GM23338 (cell line): ENCODE measurements at regions not wholly inside any gene's neighbourhood (a gene's known extent, or its start where the extent isn't known, plus 50 kb on each side); places are given as distances from the start of the nearest gene placed in this dataset.

Experiments used
- ATAC-seq: fragments of 200-7000 bp; cut with Tn5 transposase; 3 replicates; pipeline ENCODE4 v1.9.1; 2020
- DNase-seq: peaks from one replicate; pipeline ENCODE4 v3.0.0-alpha.2; 2015; ENCODE audit warnings: low spot score
- H2AFZ ChIP-seq: fragments of 200-600 bp; sonication (generic); 2 replicates; pipeline ENCODE4 v1.8.0; 2016; ENCODE audit warnings: antibody characterized with exemption, mild to moderate bottlenecking, moderate library complexity
- H3F3A ChIP-seq: fragments of 200-600 bp; sonication (generic); replicated peaks from 2 replicates; pipeline ENCODE4 v1.8.0; 2017; ENCODE audit warnings: antibody characterized with exemption, mixed run types, low read depth
- H3K27ac ChIP-seq: fragments of 200-600 bp; sonication (generic); 2 replicates; pipeline ENCODE4 v1.6.1; 2016; ENCODE audit warnings: low read depth
- H3K27me3 ChIP-seq: fragments of 200-600 bp; sonication (generic); 2 replicates; pipeline ENCODE4 v1.8.0; 2016; ENCODE audit warnings: mild to moderate bottlenecking, mixed run types, moderate library complexity; ENCODE audit not compliant: insufficient read depth
- H3K36me3 ChIP-seq: fragments of 200-600 bp; sonication (generic); 2 replicates; pipeline ENCODE4 v1.8.0; 2016; ENCODE audit warnings: mild to moderate bottlenecking; ENCODE audit not compliant: insufficient read depth
- H3K4me1 ChIP-seq: fragments of 200-600 bp; sonication (generic); 2 replicates; pipeline ENCODE4 v1.8.0; 2016; ENCODE audit warnings: mild to moderate bottlenecking, moderate library complexity; ENCODE audit not compliant: insufficient read depth
- H3K4me2 ChIP-seq: fragments of 200-600 bp; sonication (generic); 2 replicates; pipeline ENCODE4 v1.7.1; 2017; ENCODE audit warnings: mixed run types
- H3K4me3 ChIP-seq: fragments of 200-600 bp; sonication (generic); 2 replicates; pipeline ENCODE4 v1.6.1; 2016; ENCODE audit warnings: mixed run types
- H3K79me2 ChIP-seq: fragments of 200-600 bp; sonication (generic); replicated peaks from 2 replicates; pipeline ENCODE4 v1.8.0; 2017; ENCODE audit warnings: mild to moderate bottlenecking; ENCODE audit not compliant: insufficient read depth
- H3K9me2 ChIP-seq: fragments of 200-600 bp; sonication (generic); 2 replicates; pipeline ENCODE4 v1.8.0; 2017; ENCODE audit not compliant: insufficient read depth
- H4K20me1 ChIP-seq: fragments of 200-600 bp; sonication (generic); replicated peaks from 2 replicates; pipeline ENCODE4 v1.8.0; 2017; ENCODE audit warnings: mild to moderate bottlenecking; ENCODE audit not compliant: insufficient read depth
- H3K27ac Mint-ChIP-seq: 2 replicates; pipeline ENCODE4 v1.8.0; 2020; ENCODE audit warnings: inconsistent platforms, mild to moderate bottlenecking, moderate library complexity, mixed read lengths
- H3K27me3 Mint-ChIP-seq: 3 replicates; pipeline ENCODE4 v1.8.0; 2022; ENCODE audit warnings: low read depth, mild to moderate bottlenecking, moderate library complexity, mixed read lengths, inconsistent platforms; ENCODE audit not compliant: insufficient read depth, poor library complexity
- H3K36me3 Mint-ChIP-seq: 3 replicates; pipeline ENCODE4 v1.8.0; 2021; ENCODE audit warnings: low read depth, mild to moderate bottlenecking, inconsistent platforms, moderate library complexity, mixed read lengths
- H3K4me1 Mint-ChIP-seq: 3 replicates; pipeline ENCODE4 v1.8.0; 2020; ENCODE audit warnings: mild to moderate bottlenecking, inconsistent platforms, mixed read lengths
- H3K4me3 Mint-ChIP-seq: 3 replicates; pipeline ENCODE4 v1.8.0; 2021; ENCODE audit warnings: moderate library complexity, mild to moderate bottlenecking, inconsistent platforms, mixed read lengths
- H3K9me3 Mint-ChIP-seq: 3 replicates; pipeline ENCODE4 v1.8.0; 2020; ENCODE audit warnings: moderate library complexity, mild to moderate bottlenecking, inconsistent platforms, mixed read lengths
- CREB1 ChIP-seq: fragments of 250-450 bp; sonication (Bioruptor Pico); IDR thresholded peaks from 2 replicates; pipeline ENCODE4 v1.5.0; 2020; ENCODE audit warnings: low read depth, mild to moderate bottlenecking, moderate library complexity
- EZH2 ChIP-seq: fragments of 200-600 bp; sonication (generic); IDR thresholded peaks from one replicate; pipeline ENCODE4 v1.8.0; 2017; ENCODE audit warnings: antibody characterized with exemption, mild to moderate bottlenecking, low read depth; ENCODE audit not compliant: unreplicated experiment
- ZNF331 ChIP-seq: fragments of 250-450 bp; sonication (Bioruptor Pico); IDR thresholded peaks from 2 replicates; pipeline ENCODE4 v1.5.0; 2020; ENCODE audit warnings: low read depth, mild to moderate bottlenecking, moderate library complexity
- TF ChIP-seq, protein P1 (sequence below), 2 experiments: fragments of 200-600 bp in 1 of 2; sonication (generic) in 1 of 2; conservative IDR thresholded peaks; 2 replicates each; pipeline versions ENCODE4 v1.5.1 to v1.6.1; 2016 to 2017; ENCODE audit warnings: antibody characterized with exemption in 2 of 2, low read depth in 2 of 2, mild to moderate bottlenecking in 2 of 2, moderate library complexity in 1 of 2
- TF ChIP-seq, protein P2 (sequence below): IDR thresholded peaks from one replicate; pipeline ENCODE4 v1.6.1; 2018; ENCODE audit warnings: antibody characterized with exemption; ENCODE audit not compliant: unreplicated experiment

DNA sequence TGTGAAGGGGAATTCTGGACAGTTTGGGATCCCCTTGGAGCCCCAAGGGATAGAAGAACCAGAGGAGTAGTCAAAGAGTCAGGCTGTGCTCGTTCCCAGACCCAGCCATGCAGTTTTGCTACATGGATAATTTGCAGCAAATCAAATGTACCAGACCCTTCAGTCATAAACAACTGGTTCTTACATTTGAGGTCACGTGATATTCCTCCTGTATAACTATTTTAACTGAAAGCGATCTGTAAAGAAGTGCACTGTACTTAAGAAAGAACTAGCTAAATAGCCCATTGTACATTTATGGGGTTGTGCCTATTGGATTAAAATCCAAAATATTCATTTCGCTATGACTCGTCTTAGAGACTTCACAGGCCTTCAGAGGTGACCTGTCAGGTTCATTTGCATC, 550.2 kb upstream of the TENM3 start (continued):
- TF ChIP-seq, protein P1, sequence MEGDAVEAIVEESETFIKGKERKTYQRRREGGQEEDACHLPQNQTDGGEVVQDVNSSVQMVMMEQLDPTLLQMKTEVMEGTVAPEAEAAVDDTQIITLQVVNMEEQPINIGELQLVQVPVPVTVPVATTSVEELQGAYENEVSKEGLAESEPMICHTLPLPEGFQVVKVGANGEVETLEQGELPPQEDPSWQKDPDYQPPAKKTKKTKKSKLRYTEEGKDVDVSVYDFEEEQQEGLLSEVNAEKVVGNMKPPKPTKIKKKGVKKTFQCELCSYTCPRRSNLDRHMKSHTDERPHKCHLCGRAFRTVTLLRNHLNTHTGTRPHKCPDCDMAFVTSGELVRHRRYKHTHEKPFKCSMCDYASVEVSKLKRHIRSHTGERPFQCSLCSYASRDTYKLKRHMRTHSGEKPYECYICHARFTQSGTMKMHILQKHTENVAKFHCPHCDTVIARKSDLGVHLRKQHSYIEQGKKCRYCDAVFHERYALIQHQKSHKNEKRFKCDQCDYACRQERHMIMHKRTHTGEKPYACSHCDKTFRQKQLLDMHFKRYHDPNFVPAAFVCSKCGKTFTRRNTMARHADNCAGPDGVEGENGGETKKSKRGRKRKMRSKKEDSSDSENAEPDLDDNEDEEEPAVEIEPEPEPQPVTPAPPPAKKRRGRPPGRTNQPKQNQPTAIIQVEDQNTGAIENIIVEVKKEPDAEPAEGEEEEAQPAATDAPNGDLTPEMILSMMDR (conservative IDR thresholded peaks at IDR 0.05; ENCODE audit: low read depth in 2 of 2) = no peak
- TF ChIP-seq, protein P2, sequence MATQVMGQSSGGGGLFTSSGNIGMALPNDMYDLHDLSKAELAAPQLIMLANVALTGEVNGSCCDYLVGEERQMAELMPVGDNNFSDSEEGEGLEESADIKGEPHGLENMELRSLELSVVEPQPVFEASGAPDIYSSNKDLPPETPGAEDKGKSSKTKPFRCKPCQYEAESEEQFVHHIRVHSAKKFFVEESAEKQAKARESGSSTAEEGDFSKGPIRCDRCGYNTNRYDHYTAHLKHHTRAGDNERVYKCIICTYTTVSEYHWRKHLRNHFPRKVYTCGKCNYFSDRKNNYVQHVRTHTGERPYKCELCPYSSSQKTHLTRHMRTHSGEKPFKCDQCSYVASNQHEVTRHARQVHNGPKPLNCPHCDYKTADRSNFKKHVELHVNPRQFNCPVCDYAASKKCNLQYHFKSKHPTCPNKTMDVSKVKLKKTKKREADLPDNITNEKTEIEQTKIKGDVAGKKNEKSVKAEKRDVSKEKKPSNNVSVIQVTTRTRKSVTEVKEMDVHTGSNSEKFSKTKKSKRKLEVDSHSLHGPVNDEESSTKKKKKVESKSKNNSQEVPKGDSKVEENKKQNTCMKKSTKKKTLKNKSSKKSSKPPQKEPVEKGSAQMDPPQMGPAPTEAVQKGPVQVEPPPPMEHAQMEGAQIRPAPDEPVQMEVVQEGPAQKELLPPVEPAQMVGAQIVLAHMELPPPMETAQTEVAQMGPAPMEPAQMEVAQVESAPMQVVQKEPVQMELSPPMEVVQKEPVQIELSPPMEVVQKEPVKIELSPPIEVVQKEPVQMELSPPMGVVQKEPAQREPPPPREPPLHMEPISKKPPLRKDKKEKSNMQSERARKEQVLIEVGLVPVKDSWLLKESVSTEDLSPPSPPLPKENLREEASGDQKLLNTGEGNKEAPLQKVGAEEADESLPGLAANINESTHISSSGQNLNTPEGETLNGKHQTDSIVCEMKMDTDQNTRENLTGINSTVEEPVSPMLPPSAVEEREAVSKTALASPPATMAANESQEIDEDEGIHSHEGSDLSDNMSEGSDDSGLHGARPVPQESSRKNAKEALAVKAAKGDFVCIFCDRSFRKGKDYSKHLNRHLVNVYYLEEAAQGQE = no peak
- no peak for TF ChIP-seq ZNF331 (CRISPR knock-in tag)
- no peak for TF ChIP-seq EZH2

GRCh38 chr4:181693517-181693916, 549.7 kb upstream of the TENM3 start:
- H3K4me3 Mint-ChIP-seq = no peak overlapping the region
- H3F3A ChIP-seq = no peaks in the 10 kb centered on the region
- H3K4me1 Mint-ChIP-seq = peaks cover 12% of the 10 kb centered on the region
- H2AFZ ChIP-seq = no peak overlapping the region
- no peaks in the 10 kb centered on the region for H4K20me1 ChIP-seq
- H3K36me3 Mint-ChIP-seq = no peaks in the 10 kb centered on the region
- no peaks in the 10 kb centered on the region for H3K9me3 Mint-ChIP-seq
- H3K9me2 ChIP-seq = no peaks in the 10 kb centered on the region
- H3K27me3 ChIP-seq = no peaks in the 10 kb centered on the region
- TF ChIP-seq, protein P2 = peak; percentile 54
- TF ChIP-seq, protein P1 (conservative IDR thresholded peaks at IDR 0.05; ENCODE audit: low read depth in 2 of 2) = no peak
- no peak for TF ChIP-seq CREB1 (CRISPR knock-in tag)
- no peaks in the 10 kb centered on the region for H3K27me3 Mint-ChIP-seq
- H3K36me3 ChIP-seq = no peaks in the 10 kb centered on the region
- peaks cover 5% of the 10 kb centered on the region for H3K4me1 ChIP-seq
- H3K27ac Mint-ChIP-seq = no peak overlapping the region
- no peak overlapping the region for H3K4me3 ChIP-seq
- H3K4me2 ChIP-seq = no peak overlapping the region
- DNase-seq = peak; percentile 18
- H3K79me2 ChIP-seq = no peaks in the 10 kb centered on the region
- peak; percentile 40; the same call in 2 of the 3 replicates for ATAC-seq
- no peak overlapping the region for H3K27ac ChIP-seq
